Mucosa of stomach (tissue), 1 donor: ENCODE measurements at regions not wholly inside any gene's neighbourhood (a gene's known extent, or its start where the extent isn't known, plus 50 kb on each side); places are given as distances from the start of the nearest gene placed in this dataset.
"Not testable (repeated sequence)": the region's sequence is repeated elsewhere in the genome, so short reads cannot be mapped to it uniquely, and the experiment has no call there.

Experiments
- H3K27me3 ChIP-seq: one replicate; pipeline ENCODE4 v1.7.0; 2013; ENCODE audit warnings: mild to moderate bottlenecking, low read length; ENCODE audit not compliant: control insufficient read depth, insufficient read depth
- H3K36me3 ChIP-seq: one replicate; pipeline ENCODE4 v1.7.0; 2013; ENCODE audit warnings: low read length; ENCODE audit not compliant: control insufficient read depth, insufficient read depth
- H3K4me1 ChIP-seq: one replicate; pipeline ENCODE4 v1.7.0; 2013; ENCODE audit warnings: mild to moderate bottlenecking, low read length; ENCODE audit not compliant: control insufficient read depth, insufficient read depth
- H3K4me3 ChIP-seq: one replicate; pipeline ENCODE4 v1.7.0; 2013; ENCODE audit warnings: low read length
- H3K9ac ChIP-seq: one replicate; pipeline ENCODE4 v1.7.0; 2013; ENCODE audit warnings: mild to moderate bottlenecking, low read length, moderate library complexity
- H3K9me3 ChIP-seq: one replicate; pipeline ENCODE4 v1.7.0; 2013; ENCODE audit warnings: mild to moderate bottlenecking, low read length, moderate library complexity; ENCODE audit not compliant: control insufficient read depth
- donor health status: Pancreatic carcinoma.

DNA sequence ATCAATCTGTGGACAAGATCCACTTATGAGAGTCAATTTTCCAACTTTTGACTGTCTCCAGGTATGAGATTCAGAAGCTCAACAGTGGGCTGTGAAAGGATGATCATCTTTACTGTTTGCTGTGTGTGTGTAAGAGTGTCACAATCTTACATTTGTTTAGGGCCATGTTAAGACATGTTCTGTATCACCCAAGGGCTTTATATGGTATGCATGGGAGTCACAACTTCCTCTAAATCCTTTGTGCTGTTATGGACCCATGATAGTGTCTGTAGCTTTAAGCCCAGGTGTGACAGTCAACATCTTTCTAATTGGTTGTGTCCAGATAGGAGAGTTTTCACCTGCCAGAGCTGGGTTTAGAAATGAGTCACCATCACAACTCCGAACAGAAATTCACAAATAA is 70.2 kb downstream of the ZNF726 start:
- H3K27me3 ChIP-seq, H3K36me3 ChIP-seq, H3K9ac ChIP-seq: not testable (repeated sequence)

DNA sequence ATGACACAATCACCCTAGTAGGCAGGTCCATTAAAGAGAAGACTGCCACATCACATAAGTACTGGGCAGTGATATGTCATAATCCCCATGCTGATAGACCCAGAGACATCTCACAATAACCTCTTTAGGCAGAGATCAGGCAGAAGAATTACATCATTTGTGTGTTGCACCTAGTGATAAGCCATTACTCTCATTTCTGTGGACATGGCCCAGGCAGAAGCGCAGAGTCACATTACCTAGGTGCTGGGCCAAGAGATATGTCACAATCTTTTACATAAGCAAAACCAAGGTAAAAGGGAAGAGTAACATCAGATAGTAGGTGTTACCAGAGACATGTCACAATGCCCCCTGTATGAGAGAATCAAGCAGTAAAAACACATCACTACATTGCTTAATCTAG is 71.9 kb downstream of the ZNF726 start:
- Histone ChIP-seq H3K36me3 (no peaks in the 10 kb centered on the region), H3K4me3 (no peak overlapping the region), H3K9me3 (no peaks in the 10 kb centered on the region), H3K9ac (no peak overlapping the region), H3K4me1 (no peaks in the 10 kb centered on the region), H3K27me3 (no peaks in the 10 kb centered on the region)

More for the DNA sequence above, 70.2 kb downstream of the ZNF726 start:
- H3K4me3 ChIP-seq, H3K9me3 ChIP-seq, H3K4me1 ChIP-seq: not testable (repeated sequence)

DNA sequence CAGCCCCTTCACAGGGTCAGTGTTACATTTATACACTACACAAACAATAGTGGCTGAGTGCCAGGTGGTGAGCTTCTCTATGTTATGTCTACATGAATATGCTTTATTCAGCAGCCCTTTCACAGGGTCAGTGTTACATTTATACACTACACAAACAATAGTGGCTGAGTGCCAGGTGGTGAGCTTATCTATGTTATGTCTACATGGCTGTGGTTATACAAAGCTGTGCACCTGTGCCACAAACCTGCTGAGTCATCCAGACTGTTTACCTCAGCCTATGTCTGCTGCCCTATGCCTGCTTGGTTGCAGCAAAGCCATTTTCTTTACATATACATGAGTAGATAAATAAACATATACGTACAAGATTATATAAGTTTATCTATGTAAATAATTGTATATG is 76.5 kb downstream of the ZNF726 start:
- Histone ChIP-seq H3K4me3 (no peak overlapping the region), H3K9ac (no peak overlapping the region), H3K9me3 (no peaks in the 10 kb centered on the region), H3K36me3 (no peaks in the 10 kb centered on the region), H3K27me3 (no peaks in the 10 kb centered on the region), H3K4me1 (no peaks in the 10 kb centered on the region)

DNA sequence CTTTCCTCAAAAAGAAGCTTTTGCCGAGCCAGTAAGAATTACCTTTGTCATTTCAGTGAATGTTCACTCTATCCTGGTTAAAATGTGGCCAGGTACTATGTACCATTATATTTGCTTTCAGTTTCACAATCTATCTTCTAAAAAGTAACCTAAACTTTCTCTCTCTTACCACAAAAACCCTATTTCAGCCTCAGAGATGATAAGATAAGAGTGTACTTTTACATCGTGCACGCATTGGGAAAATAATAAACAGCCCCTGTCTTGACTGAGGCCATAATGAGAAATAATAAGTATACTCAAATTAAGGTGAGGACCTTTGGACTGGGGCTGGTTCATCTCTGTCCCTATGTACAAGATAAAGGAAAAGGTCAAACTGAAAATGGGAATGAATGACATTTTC is 77.7 kb downstream of the ZNF726 start:
- no peaks in the 10 kb centered on the region for H3K9me3 ChIP-seq
- H3K36me3 ChIP-seq, result no peaks in the 10 kb centered on the region
- H3K4me3 ChIP-seq, result no peak overlapping the region
- H3K27me3 ChIP-seq, result no peaks in the 10 kb centered on the region
- H3K9ac ChIP-seq, result no peak overlapping the region
- no peaks in the 10 kb centered on the region for H3K4me1 ChIP-seq

DNA sequence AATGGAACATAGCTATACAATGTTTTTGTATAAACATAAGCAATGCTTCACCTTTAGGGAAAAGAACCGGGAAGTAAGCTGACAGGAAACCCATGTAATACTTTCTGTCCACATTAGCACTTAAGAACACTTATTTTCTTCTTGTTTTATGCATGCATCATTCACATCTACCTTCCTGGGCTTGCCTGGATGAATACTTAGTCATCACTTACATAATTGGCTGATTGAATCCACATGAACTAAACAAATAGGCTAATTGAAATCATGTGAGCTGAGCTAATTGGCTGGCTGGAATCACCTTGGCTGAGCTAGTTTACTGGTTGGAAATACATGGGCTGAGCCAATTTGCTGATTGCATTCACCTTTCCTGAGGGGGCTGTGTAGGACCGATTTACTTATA is 78.8 kb downstream of the ZNF726 start:
- no peaks in the 10 kb centered on the region for H3K9me3 ChIP-seq
- H3K4me1 ChIP-seq, result no peaks in the 10 kb centered on the region
- no peaks in the 10 kb centered on the region for H3K27me3 ChIP-seq
- no peak overlapping the region for H3K9ac ChIP-seq
- H3K36me3 ChIP-seq, result no peaks in the 10 kb centered on the region
- no peak overlapping the region for H3K4me3 ChIP-seq

DNA sequence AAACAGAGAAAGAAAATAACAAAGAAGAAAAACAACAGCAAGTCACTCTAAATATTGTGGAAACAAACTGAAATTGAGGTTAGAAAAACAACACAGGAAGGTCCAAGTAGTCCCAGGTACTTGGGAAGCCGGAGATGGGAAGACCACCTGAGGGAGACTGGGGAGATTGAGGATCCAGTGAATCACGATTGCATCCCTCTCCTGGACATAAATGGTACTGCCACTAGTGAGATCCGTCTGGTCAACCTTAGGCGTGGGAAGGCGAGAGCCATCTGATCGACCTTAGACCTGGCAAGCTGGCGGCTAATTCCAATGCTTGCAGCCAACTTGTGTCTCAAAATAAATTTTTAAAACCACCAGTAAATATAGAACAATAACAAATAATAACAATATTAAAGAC is 81.9 kb downstream of the ZNF726 start:
- H3K36me3 ChIP-seq, result no peaks in the 10 kb centered on the region
- H3K9me3 ChIP-seq, result no peaks in the 10 kb centered on the region
- H3K4me3 ChIP-seq, result no peak overlapping the region
- no peaks in the 10 kb centered on the region for H3K27me3 ChIP-seq
- no peaks in the 10 kb centered on the region for H3K4me1 ChIP-seq
- H3K9ac ChIP-seq, result no peak overlapping the region

DNA sequence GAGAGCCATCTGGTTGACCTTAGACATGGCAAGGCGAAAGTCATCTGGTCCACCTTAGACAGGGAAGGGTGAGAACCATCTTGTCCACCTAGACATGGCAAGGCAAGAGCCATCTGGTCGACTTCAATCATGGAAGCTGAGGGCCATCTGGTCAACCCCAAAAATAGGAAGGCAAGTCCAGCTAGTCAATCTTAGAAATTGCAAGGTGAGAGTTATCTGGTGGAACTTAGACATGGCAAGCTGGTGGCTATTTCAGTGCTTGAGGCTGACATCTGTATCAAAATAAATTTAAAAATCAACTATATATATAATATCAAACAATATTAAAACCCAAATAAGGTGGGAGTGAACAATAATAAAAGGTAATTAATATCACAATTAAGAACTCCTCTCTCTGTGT is 83.9 kb downstream of the ZNF726 start:
- H3K9me3 ChIP-seq, result no peaks in the 10 kb centered on the region
- H3K36me3 ChIP-seq, result no peaks in the 10 kb centered on the region
- H3K27me3 ChIP-seq, result no peaks in the 10 kb centered on the region
- no peak overlapping the region for H3K9ac ChIP-seq
- H3K4me1 ChIP-seq, result no peaks in the 10 kb centered on the region
- no peak overlapping the region for H3K4me3 ChIP-seq

DNA sequence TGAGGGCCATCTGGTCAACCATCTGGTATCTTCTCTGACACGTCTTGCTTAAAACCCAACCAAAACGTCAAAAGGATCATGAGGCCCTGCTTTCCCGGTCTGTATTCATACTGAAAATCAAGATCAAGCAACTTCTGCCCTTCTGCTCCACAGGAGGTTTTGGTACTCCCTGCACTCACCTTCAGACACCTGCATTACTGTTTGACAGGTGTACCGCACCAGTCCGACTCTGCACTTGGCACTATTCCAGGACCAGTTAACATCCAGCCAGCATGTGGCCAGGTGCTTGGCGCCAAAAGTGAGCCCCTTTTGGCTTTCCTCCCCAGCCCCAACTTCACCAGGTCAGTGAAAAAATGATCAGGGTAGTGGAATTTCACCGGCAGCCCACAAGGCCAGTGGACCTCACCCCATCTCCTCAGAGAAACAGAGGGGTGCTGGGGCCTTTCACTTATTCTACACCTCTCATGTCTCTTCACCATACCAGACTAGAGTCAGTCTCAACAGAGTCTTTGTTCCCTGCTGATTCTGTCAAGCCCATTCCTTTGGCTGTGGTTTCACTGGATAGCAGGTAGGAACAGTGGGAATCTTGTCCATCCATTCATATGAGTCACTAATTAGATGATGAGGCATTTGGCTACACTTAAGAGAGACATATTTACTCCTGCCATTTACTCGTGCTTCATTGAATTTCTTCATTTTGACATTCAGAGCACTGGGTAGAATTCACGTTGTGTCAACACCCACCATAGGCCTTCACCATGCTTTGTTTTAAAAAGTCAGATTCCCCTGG is 85.3 kb downstream of the ZNF726 start:
- H3K9me3 ChIP-seq, result no peaks in the 10 kb centered on the region
- H3K27me3 ChIP-seq, result no peaks in the 10 kb centered on the region
- no peak overlapping the region for H3K9ac ChIP-seq
- no peak overlapping the region for H3K4me3 ChIP-seq
- H3K36me3 ChIP-seq, result no peaks in the 10 kb centered on the region
- H3K4me1 ChIP-seq, result no peaks in the 10 kb centered on the region

DNA sequence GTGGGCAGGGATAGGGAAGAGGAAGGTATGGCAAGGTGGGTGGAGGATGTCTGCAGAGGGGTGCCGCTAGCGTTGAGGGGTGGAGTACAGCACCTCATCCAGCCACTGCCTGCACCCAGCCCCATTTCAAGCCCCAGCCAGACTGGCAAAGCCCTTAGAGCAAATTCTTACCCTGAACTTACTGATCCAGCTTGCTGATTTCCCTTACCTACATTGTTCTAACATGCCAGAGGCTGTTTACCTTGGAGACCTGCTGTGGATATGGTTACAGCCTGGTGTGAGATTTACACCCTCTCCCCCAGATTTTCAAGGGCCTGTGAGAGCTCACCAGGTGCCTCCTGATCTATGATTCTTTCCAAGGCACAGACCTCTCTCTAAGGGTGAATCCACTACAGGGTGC is 86.0 kb downstream of the ZNF726 start:
- no peaks in the 10 kb centered on the region for H3K27me3 ChIP-seq
- no peak overlapping the region for H3K9ac ChIP-seq
- no peaks in the 10 kb centered on the region for H3K36me3 ChIP-seq
- H3K4me3 ChIP-seq, result no peak overlapping the region
- no peaks in the 10 kb centered on the region for H3K4me1 ChIP-seq
- no peaks in the 10 kb centered on the region for H3K9me3 ChIP-seq

DNA sequence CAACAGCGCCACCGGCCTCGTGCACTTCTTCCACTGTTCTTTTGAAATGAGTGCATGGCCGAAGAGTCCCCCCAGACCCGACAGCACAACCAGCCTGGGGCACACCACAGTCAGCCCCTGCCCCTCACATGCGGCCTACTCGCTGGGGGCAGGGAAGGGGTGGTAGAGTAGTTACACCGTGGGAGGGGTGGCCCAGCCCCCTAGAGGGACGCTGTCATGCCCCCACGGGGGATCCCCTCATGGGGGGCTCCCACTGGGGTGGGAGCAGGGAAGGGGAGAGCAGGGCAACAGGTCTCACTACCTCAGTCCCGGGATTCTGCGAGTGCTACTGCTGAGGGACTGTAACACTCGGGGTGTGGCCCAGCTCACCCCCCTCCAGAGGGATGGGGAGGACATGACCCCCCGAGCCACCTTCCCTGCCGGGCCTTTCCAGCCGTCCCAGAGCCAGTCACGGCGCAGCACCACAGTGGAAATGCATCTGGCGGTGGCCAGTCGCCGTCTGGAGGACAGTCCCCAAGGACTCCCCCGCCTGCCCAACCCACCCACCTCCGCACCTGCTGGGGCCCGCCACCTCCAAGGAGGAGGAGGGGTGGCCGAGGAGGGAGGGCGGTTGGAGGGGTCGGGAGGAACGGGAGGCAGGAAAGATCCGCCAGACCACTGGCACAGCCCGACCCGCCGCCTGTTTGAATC is 84.6 kb upstream of the ZNF254 start:
- no peaks in the 10 kb centered on the region for H3K4me1 ChIP-seq
- no peaks in the 10 kb centered on the region for H3K27me3 ChIP-seq
- no peaks in the 10 kb centered on the region for H3K36me3 ChIP-seq
- no peak overlapping the region for H3K9ac ChIP-seq
- H3K9me3 ChIP-seq, result no peaks in the 10 kb centered on the region
- H3K4me3 ChIP-seq, result no peak overlapping the region

DNA sequence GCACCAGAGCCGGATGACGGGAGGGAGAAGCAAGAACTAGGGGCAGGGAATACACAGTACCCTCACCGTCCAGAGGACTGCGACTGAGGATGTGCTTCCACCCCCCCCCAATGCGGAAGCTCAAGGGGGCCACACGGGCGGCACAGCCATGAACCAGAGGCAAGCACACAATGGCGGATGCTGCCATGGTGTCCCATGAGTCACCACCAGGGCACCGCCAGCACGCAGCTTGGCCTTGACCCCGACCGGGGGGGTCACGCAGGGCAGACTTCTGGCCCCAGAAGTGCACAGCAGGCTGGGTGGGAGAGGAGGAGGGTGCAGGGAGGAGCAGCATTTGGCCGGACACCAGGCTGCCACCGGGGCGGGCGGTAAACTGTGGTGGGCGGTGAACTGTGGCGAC is 83.5 kb upstream of the ZNF254 start:
- Histone ChIP-seq H3K9ac (no peak overlapping the region), H3K4me1 (no peaks in the 10 kb centered on the region)

DNA sequence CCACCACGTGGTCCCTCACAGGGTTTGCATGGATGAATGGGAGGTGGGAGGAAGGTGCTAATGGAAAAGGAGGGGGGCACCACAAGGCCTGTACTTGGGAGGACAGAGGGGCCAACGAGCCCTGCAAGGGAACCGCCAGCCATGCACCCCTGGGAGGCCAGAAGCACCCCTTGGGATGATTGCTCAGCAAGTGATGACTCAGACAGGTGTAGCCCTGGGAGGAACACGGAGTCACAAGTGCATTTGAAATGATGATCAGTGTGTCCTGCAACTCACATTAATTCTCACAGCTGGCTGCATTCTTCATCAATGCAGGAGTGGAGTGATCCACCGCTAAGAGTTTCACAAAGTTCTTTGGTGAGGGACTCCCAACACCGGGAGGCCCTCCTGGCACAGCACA is 82.8 kb upstream of the ZNF254 start:
- Histone ChIP-seq H3K27me3 (no peaks in the 10 kb centered on the region), H3K4me1 (no peaks in the 10 kb centered on the region), H3K9ac (no peak overlapping the region), H3K4me3 (no peak overlapping the region), H3K36me3 (no peaks in the 10 kb centered on the region), H3K9me3 (no peaks in the 10 kb centered on the region)

More for the DNA sequence above, 83.5 kb upstream of the ZNF254 start:
- no peaks in the 10 kb centered on the region for H3K27me3 ChIP-seq
- H3K9me3 ChIP-seq, result no peaks in the 10 kb centered on the region
- H3K4me3 ChIP-seq, result no peak overlapping the region
- no peaks in the 10 kb centered on the region for H3K36me3 ChIP-seq
